Inflammatory macrophage treated with lipopolysaccharide for 1 hour (primary cell): ENCODE measurements at regions not wholly inside any gene's neighbourhood (a gene's known extent, or its start where the extent isn't known, plus 50 kb on each side); places are given as distances from the start of the nearest gene placed in this dataset.
"Not testable (repeated sequence)": the region's sequence is repeated elsewhere in the genome, so short reads cannot be mapped to it uniquely, and the experiment has no call there.

ENCODE experiments used
- DNase-seq, 2 donors: peaks; one replicate each; pipeline ENCODE4 v3.0.0-alpha.2; 2020 to 2022

GRCh38 chr5:29550523-29550922 lies 1643.0 kb upstream of the CDH6 start:
- DNase-seq = no peak

GRCh38 chr5:29548262-29548661 lies 1645.2 kb upstream of the CDH6 start:
- no peak for DNase-seq

GRCh38 chr5:29547236-29547865 lies 1646.1 kb upstream of the CDH6 start:
- DNase-seq = no peak

- no peak for DNase-seq
Measured at GRCh38 chr5:29543501-29543900, 1650.0 kb upstream of the CDH6 start.

GRCh38 chr5:29524227-29524626 lies 1669.3 kb upstream of the CDH6 start:
- DNase-seq = no peak

- no peak for DNase-seq
Measured at GRCh38 chr5:29518176-29518575, 1675.3 kb upstream of the CDH6 start.

- DNase-seq = no peak
Measured at GRCh38 chr5:29516224-29516623, 1677.3 kb upstream of the CDH6 start.

GRCh38 chr5:29508131-29508530 lies 1685.4 kb upstream of the CDH6 start:
- DNase-seq = no peak

GRCh38 chr5:29504411-29504810 lies 1689.1 kb upstream of the CDH6 start:
- DNase-seq = no peak

GRCh38 chr5:29498860-29499259 lies 1694.6 kb upstream of the CDH6 start:
- no peak for DNase-seq

GRCh38 chr5:29498412-29498811 lies 1695.1 kb upstream of the CDH6 start:
- no peak for DNase-seq

- no peak for DNase-seq
Measured at GRCh38 chr5:29485333-29485732, 1708.2 kb upstream of the CDH6 start.

- DNase-seq = no peak
Measured at GRCh38 chr5:29469581-29469980, 1723.9 kb upstream of the CDH6 start.

- DNase-seq = no peak
Measured at GRCh38 chr5:29462241-29462640, 1731.2 kb upstream of the CDH6 start.

GRCh38 chr5:29460971-29461559 lies 1732.4 kb upstream of the CDH6 start:
- no peak for DNase-seq

- DNase-seq = not testable (repeated sequence)
Measured at GRCh38 chr5:29451004-29451403, 1742.5 kb upstream of the CDH6 start.

GRCh38 chr5:29414681-29415080 lies 1778.8 kb upstream of the CDH6 start:
- DNase-seq = no peak

GRCh38 chr5:29412979-29413378 lies 1780.5 kb upstream of the CDH6 start:
- DNase-seq = no peak

GRCh38 chr5:29402270-29402669 lies 1791.2 kb upstream of the CDH6 start:
- no peak for DNase-seq

- DNase-seq = no peak
Measured at GRCh38 chr5:29389993-29390392, 1803.5 kb upstream of the CDH6 start.

- DNase-seq = no peak
Measured at GRCh38 chr5:29387384-29387783, 1806.1 kb upstream of the CDH6 start.

GRCh38 chr5:29382780-29383179 lies 1810.7 kb upstream of the CDH6 start:
- DNase-seq = no peak

- DNase-seq = no peak
Measured at GRCh38 chr5:29380029-29380428, 1813.5 kb upstream of the CDH6 start.

- DNase-seq = no peak
Measured at GRCh38 chr5:29379619-29380018, 1813.9 kb upstream of the CDH6 start.

- no peak for DNase-seq
Measured at GRCh38 chr5:29378104-29378503, 1815.4 kb upstream of the CDH6 start.
